Thymus (tissue), 11 donors: ENCODE measurements at regions not wholly inside any gene's neighbourhood (a gene's known extent, or its start where the extent isn't known, plus 50 kb on each side); places are given as distances from the start of the nearest gene placed in this dataset.
"Not testable (repeated sequence)": the region's sequence is repeated elsewhere in the genome, so short reads cannot be mapped to it uniquely, and the experiment has no call there.

Source experiments
- DNase-seq, 9 donors: peaks; one replicate each; pipeline ENCODE4 v3.0.0-alpha.2; 2013; ENCODE audit warnings: low spot score in 9 of 9, low read depth in 6 of 9, missing footprints in 1 of 9
- H3K27ac ChIP-seq, 2 donors: one replicate each; pipeline ENCODE4 v1.5.1; 2013; ENCODE audit warnings: control low read depth in 1 of 2, low read depth in 1 of 2, low read length in 1 of 2, mild to moderate bottlenecking in 1 of 2, moderate library complexity in 1 of 2
- H3K27me3 ChIP-seq, 2 donors: one replicate each; pipeline ENCODE4 v1.5.1; 2013; ENCODE audit warnings: low read length in 1 of 2; ENCODE audit not compliant: control insufficient read depth in 2 of 2, insufficient read depth in 1 of 2
- H3K36me3 ChIP-seq, 2 donors: one replicate each; pipeline ENCODE4 v1.5.1; 2013; ENCODE audit warnings: low read length in 1 of 2, mild to moderate bottlenecking in 1 of 2, moderate library complexity in 1 of 2; ENCODE audit not compliant: control insufficient read depth in 2 of 2, insufficient read depth in 2 of 2
- H3K4me1 ChIP-seq, 2 donors: one replicate each; pipeline ENCODE4 v1.5.1; 2013; ENCODE audit warnings: low read length in 2 of 2; ENCODE audit not compliant: control insufficient read depth in 2 of 2, insufficient read depth in 2 of 2
- H3K4me3 ChIP-seq, 2 donors: one replicate each; pipeline ENCODE4 v1.5.1; 2013; ENCODE audit warnings: low read length in 2 of 2, control low read depth in 1 of 2, mild to moderate bottlenecking in 1 of 2
- H3K9me3 ChIP-seq, 2 donors: one replicate each; pipeline ENCODE4 v1.5.1; 2013; ENCODE audit warnings: low read length in 1 of 2, mild to moderate bottlenecking in 1 of 2; ENCODE audit not compliant: control insufficient read depth in 2 of 2, insufficient read depth in 1 of 2
- WGBS: extraction: QIAGEN DNeasy Blood & Tissue Kit; methylation state at CpG from one replicate; pipeline ENCODE4 v1.1.7; 2013; 5-methylcytosine and 5-hydroxymethylcytosine counted together
- donor health status: healthy.

- Histone ChIP-seq H3K27ac (no peak overlapping the region), H3K4me1 (no peaks in the 10 kb centered on the region), H3K27me3 (no peaks in the 10 kb centered on the region), H3K36me3 (no peaks in the 10 kb centered on the region), H3K4me3 (no peak overlapping the region), H3K9me3 (peaks cover 0 to 7% of the 10 kb centered on the region in 2 donors)
- DNase-seq: no peak
- 52% methylated on average over 4 of the region's 4 CpGs for WGBS
Observed at GRCh38 chr7:120060281-120060680, 212.7 kb upstream of the KCND2 start.

- H3K9me3 ChIP-seq: peaks cover 0 to 7% of the 10 kb centered on the region in 2 donors
- no peak overlapping the region for H3K27ac ChIP-seq
- H3K27me3 ChIP-seq: no peaks in the 10 kb centered on the region
- no peak overlapping the region for H3K4me3 ChIP-seq
- 95% methylated on average over 7 of the region's 7 CpGs for WGBS
- H3K36me3 ChIP-seq: no peaks in the 10 kb centered on the region
- no peaks in the 10 kb centered on the region for H3K4me1 ChIP-seq
- DNase-seq: no peak
Observed at GRCh38 chr7:120060875-120061274, 212.1 kb upstream of the KCND2 start.

GRCh38 chr7:120064565-120064964 lies 208.4 kb upstream of the KCND2 start:
- Histone ChIP-seq H3K36me3 (no peaks in the 10 kb centered on the region), H3K27ac (no peak overlapping the region), H3K9me3 (no peaks in the 10 kb centered on the region), H3K27me3 (no peaks in the 10 kb centered on the region), H3K4me1 (no peaks in the 10 kb centered on the region), H3K4me3 (no peak overlapping the region)
- no peak for DNase-seq

GRCh38 chr7:120066898-120067297 lies 206.1 kb upstream of the KCND2 start:
- not testable (repeated sequence) for H3K27ac ChIP-seq, DNase-seq, H3K4me3 ChIP-seq, H3K4me1 ChIP-seq, H3K36me3 ChIP-seq, H3K9me3 ChIP-seq, H3K27me3 ChIP-seq

- no peak overlapping the region for H3K4me3 ChIP-seq
- H3K4me1 ChIP-seq: no peaks in the 10 kb centered on the region
- no peak for DNase-seq
Observed at GRCh38 chr7:120070201-120070600, 202.8 kb upstream of the KCND2 start.

GRCh38 chr7:120077777-120078176 lies 195.2 kb upstream of the KCND2 start:
- Histone ChIP-seq H3K27ac (no peak overlapping the region), H3K36me3 (no peaks in the 10 kb centered on the region), H3K4me1 (no peaks in the 10 kb centered on the region), H3K4me3 (no peak overlapping the region), H3K9me3 (no peaks in the 10 kb centered on the region), H3K27me3 (no peaks in the 10 kb centered on the region)
- WGBS: 77% methylated on average over 3 of the region's 3 CpGs
- DNase-seq: no peak

More at GRCh38 chr7:120070201-120070600, 202.8 kb upstream of the KCND2 start:
- no peaks in the 10 kb centered on the region for H3K9me3 ChIP-seq
- WGBS: 85% methylated on average over 1 of the region's 1 CpG
- no peaks in the 10 kb centered on the region for H3K36me3 ChIP-seq
- H3K27me3 ChIP-seq: no peaks in the 10 kb centered on the region
- no peak overlapping the region for H3K27ac ChIP-seq

- Histone ChIP-seq H3K27me3 (no peaks in the 10 kb centered on the region), H3K27ac (no peak overlapping the region), H3K36me3 (no peaks in the 10 kb centered on the region), H3K9me3 (no peaks in the 10 kb centered on the region), H3K4me3 (no peak overlapping the region), H3K4me1 (no peaks in the 10 kb centered on the region)
- DNase-seq: no peak
- 88% methylated on average over 1 of the region's 1 CpG for WGBS
Observed at GRCh38 chr7:120079022-120079421, 194.0 kb upstream of the KCND2 start.

- Histone ChIP-seq H3K4me1 (no peaks in the 10 kb centered on the region), H3K27ac (no peak overlapping the region), H3K9me3 (no peaks in the 10 kb centered on the region), H3K36me3 (no peaks in the 10 kb centered on the region), H3K27me3 (no peaks in the 10 kb centered on the region), H3K4me3 (no peak overlapping the region)
- 63% methylated on average over 3 of the region's 3 CpGs for WGBS
- no peak for DNase-seq
Observed at GRCh38 chr7:120079704-120080103, 193.3 kb upstream of the KCND2 start.

GRCh38 chr7:120086468-120086867 lies 186.5 kb upstream of the KCND2 start:
- H3K27ac ChIP-seq, H3K9me3 ChIP-seq, H3K27me3 ChIP-seq, H3K4me3 ChIP-seq, H3K36me3 ChIP-seq, H3K4me1 ChIP-seq, DNase-seq: not testable (repeated sequence)
- 94% methylated on average over 16 of the region's 16 CpGs for WGBS

GRCh38 chr7:120089968-120090367 lies 183.0 kb upstream of the KCND2 start:
- Histone ChIP-seq H3K4me1 (no peaks in the 10 kb centered on the region), H3K27me3 (no peaks in the 10 kb centered on the region), H3K9me3 (no peaks in the 10 kb centered on the region), H3K27ac (no peak overlapping the region), H3K4me3 (no peak overlapping the region), H3K36me3 (no peaks in the 10 kb centered on the region)
- no peak for DNase-seq
- WGBS: 73% methylated on average over 4 of the region's 4 CpGs
